ENCODE measurements at regions not wholly inside any gene's neighbourhood (a gene's known extent, or its start where the extent isn't known, plus 50 kb on each side); places are given as distances from the start of the nearest gene placed in this dataset.
"Not testable (repeated sequence)": the region's sequence is repeated elsewhere in the genome, so short reads cannot be mapped to it uniquely, and the experiment has no call there.

DNA sequence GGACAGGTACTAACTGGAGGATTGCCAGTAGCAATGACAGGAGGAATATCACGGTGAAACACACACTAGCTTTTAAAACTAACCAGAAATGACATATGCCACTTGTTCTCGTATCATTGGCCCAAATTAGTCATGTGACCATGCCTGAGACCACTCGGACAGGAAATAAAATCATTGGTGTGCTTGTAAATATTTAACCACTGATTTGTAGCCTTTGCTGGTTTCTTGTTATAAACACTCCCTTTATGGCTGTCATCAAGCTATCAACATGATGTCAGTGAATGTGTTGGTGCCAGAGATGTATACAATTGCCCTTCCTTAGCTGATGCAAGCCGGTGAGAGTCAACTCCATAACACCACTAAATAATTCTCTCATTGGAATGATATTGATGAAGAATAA lies 123.7 kb upstream of the ANKH start:
- in situ Hi-C loops (cut with MboI) = no loop called here
- DNase-seq = no peak
- Histone ChIP-seq H3K79me2 (ENCODE audit: insufficient read depth) (no peaks in the 10 kb centered on the region), H3K27ac (no peak overlapping the region), H4K20me1 (ENCODE audit: insufficient read depth) (no peaks in the 10 kb centered on the region), H3K9me3 (ENCODE audit: low read depth) (no peaks in the 10 kb centered on the region), H3K36me3 (ENCODE audit: low read depth) (no peaks in the 10 kb centered on the region), H2AFZ (no peak overlapping the region), H3K27me3 (replicated peaks; ENCODE audit: insufficient read depth) (no peaks in the 10 kb centered on the region; the same call in 1 of the 2 replicates), H3F3A (ENCODE audit: insufficient read depth) (no peaks in the 10 kb centered on the region), H3K9ac (no peak overlapping the region), H3K4me1 (ENCODE audit: insufficient read depth) (no peaks in the 10 kb centered on the region), H3K9me2 (ENCODE audit: insufficient read depth) (no peaks in the 10 kb centered on the region), H3K4me3 (no peak overlapping the region), H3K4me2 (ENCODE audit: unreplicated experiment) (no peak overlapping the region)
- WGBS, 2 experiments (ENCODE audit: low coverage in 1 of 2, low lambda C conversion rate in 2 of 2, missing lambda C conversion rate in 2 of 2) = 43 to 44% methylated on average over 4 of the region's 4 CpGs
- TF ChIP-seq EZH2 (IDR thresholded peaks at IDR 0.05; ENCODE audit: insufficient read depth, poor library complexity, severe bottlenecking) (no peak), EZH2phosphoT487 (IDR thresholded peaks at IDR 0.05; ENCODE audit: insufficient read depth, low read depth) (no peak)

DNA sequence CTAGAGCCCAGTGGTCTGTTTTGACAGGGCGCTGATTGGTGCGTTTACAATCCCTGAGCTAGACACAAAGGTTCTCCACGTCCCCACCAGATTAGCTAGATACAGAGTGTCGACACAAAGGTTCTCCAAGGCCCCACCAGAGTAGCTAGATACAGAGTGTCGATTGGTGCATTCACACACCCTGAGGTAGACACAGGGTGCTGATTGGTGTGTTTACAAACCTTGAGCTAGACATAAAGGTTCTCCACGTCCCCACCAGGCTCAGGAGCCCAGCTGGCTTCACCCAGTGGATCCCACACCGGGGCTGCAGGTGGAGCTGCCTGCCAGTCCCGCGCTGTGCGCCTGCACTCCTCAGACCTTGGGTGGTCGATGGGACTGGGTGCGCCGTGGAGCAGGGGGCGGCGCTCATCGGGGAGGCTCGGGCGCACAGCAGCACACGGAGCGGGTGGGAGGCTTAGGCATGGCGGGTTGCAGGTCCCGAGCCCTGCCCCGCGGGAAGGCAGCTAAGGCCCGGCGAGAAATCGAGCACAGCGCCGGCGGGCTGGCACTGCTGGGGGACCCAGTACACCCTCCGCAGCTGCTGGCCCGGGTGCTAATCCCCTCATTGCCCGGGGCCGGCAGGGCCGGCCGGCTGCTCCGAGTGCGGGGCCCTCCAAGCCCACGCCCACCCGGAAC lies 122.0 kb upstream of the ANKH start:
- H3K9me2 ChIP-seq (ENCODE audit: insufficient read depth); H4K20me1 ChIP-seq (ENCODE audit: insufficient read depth); H3F3A ChIP-seq (ENCODE audit: insufficient read depth); H3K36me3 ChIP-seq (ENCODE audit: low read depth); in situ Hi-C loops (cut with MboI); H3K27ac ChIP-seq; H3K4me1 ChIP-seq (ENCODE audit: insufficient read depth); H3K9me3 ChIP-seq (ENCODE audit: low read depth); H3K79me2 ChIP-seq (ENCODE audit: insufficient read depth); H3K4me2 ChIP-seq (ENCODE audit: unreplicated experiment); DNase-seq; H3K27me3 ChIP-seq (replicated peaks; ENCODE audit: insufficient read depth): not testable (repeated sequence)
- Histone ChIP-seq H2AFZ (peak overlapping the region; percentile 90), H3K9ac (peak overlapping the region; percentile 79), H3K4me3 (peak overlapping the region; percentile 77)
- WGBS, 2 experiments (ENCODE audit: low coverage in 1 of 2, low lambda C conversion rate in 2 of 2, missing lambda C conversion rate in 2 of 2) = 86 to 88% methylated on average over 26 to 27 of the region's 40 CpGs

DNA sequence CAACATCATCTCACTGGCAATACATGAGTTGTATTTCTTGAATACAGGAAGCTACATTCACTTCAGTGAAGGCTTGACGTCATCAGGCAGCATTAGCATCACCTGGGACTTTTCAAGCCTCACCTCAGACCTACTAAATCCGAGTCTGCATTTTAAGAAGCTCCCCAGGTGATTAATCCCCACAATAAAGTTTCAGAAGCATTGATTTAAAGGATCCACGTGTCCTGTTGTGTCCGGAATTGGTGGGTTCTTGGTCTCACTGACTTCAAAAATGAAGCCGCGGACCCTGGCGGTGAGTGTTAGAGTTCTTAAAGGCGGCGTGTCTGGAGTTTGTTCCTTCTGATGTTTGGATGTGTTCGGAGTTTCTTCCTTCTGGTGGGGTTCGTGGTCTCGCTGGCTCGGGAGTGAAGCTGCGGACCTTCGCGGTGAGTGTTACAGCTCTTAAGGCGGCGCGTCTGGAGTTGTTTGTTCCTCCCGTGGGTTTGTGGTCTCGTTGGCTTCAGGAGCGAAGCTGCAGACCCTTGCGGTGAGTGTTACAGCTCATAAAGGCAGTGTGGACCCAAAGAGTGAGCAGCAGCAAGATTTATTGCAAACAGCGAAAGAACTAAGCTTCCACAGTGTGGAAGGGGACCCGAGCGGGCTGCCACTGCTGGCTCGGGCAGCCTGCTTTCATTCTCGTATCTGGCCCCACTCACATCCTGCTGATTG lies 121.3 kb upstream of the ANKH start:
- 30 to 41% methylated on average over 28 of the region's 28 CpGs for WGBS, 2 experiments (ENCODE audit: low coverage in 1 of 2, low lambda C conversion rate in 2 of 2, missing lambda C conversion rate in 2 of 2)
- peak overlapping the region; percentile 67 for H3K4me2 ChIP-seq (ENCODE audit: unreplicated experiment)
- H3K36me3 ChIP-seq (ENCODE audit: low read depth); H3K4me1 ChIP-seq (ENCODE audit: insufficient read depth); H3F3A ChIP-seq (ENCODE audit: insufficient read depth); in situ Hi-C loops (cut with MboI); H4K20me1 ChIP-seq (ENCODE audit: insufficient read depth); H3K27ac ChIP-seq; H3K79me2 ChIP-seq (ENCODE audit: insufficient read depth); H3K9me2 ChIP-seq (ENCODE audit: insufficient read depth); H3K27me3 ChIP-seq (replicated peaks; ENCODE audit: insufficient read depth); H3K9me3 ChIP-seq (ENCODE audit: low read depth): not testable (repeated sequence)
- peak overlapping the region; percentile 77 for H3K4me3 ChIP-seq
- peak; percentile 50 for DNase-seq
- peak overlapping the region; percentile 79 for H3K9ac ChIP-seq
- peak overlapping the region; percentile 90 for H2AFZ ChIP-seq

DNA sequence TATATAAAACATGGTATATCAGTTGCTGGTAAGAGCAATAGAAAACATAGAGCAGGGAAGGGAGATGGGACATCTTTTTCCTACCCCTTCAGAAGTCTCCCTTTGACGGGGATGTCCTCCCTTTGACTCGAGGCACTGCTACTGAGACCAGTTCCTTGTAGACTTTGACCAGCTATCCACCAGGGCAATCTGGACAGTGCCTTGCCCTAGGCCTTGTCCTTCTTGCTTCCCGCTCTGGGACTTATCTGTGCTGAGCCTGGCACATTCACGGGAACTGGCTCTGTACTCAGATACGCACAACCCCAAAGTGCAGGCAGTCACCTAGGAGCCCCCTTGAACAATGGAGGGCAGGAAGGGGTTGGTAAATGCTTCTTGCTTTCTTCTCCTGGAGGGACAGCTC lies 116.6 kb upstream of the ANKH start:
- no peak overlapping the region for H3K4me2 ChIP-seq (ENCODE audit: unreplicated experiment)
- H3K4me3 ChIP-seq = no peak overlapping the region
- H3K79me2 ChIP-seq (ENCODE audit: insufficient read depth) = no peaks in the 10 kb centered on the region
- no peaks in the 10 kb centered on the region for H3K4me1 ChIP-seq (ENCODE audit: insufficient read depth)
- no peak for DNase-seq
- H3K9ac ChIP-seq = no peak overlapping the region
- H2AFZ ChIP-seq = no peak overlapping the region
- H3K27ac ChIP-seq = no peak overlapping the region
- no peaks in the 10 kb centered on the region for H3F3A ChIP-seq (ENCODE audit: insufficient read depth)
- no peaks in the 10 kb centered on the region for H3K9me3 ChIP-seq (ENCODE audit: low read depth)
- WGBS, 2 experiments (ENCODE audit: low coverage in 1 of 2, low lambda C conversion rate in 2 of 2, missing lambda C conversion rate in 2 of 2) = 74 to 81% methylated on average over 5 of the region's 5 CpGs
- TF ChIP-seq EZH2 (IDR thresholded peaks at IDR 0.05; ENCODE audit: insufficient read depth, poor library complexity, severe bottlenecking) (no peak), EZH2phosphoT487 (IDR thresholded peaks at IDR 0.05; ENCODE audit: insufficient read depth, low read depth) (no peak)
- H4K20me1 ChIP-seq (ENCODE audit: insufficient read depth) = no peaks in the 10 kb centered on the region
- in situ Hi-C loops (cut with MboI) = no loop called here
- no peaks in the 10 kb centered on the region for H3K9me2 ChIP-seq (ENCODE audit: insufficient read depth)
- H3K27me3 ChIP-seq (replicated peaks; ENCODE audit: insufficient read depth) = no peaks in the 10 kb centered on the region
- no peaks in the 10 kb centered on the region for H3K36me3 ChIP-seq (ENCODE audit: low read depth)

DNA sequence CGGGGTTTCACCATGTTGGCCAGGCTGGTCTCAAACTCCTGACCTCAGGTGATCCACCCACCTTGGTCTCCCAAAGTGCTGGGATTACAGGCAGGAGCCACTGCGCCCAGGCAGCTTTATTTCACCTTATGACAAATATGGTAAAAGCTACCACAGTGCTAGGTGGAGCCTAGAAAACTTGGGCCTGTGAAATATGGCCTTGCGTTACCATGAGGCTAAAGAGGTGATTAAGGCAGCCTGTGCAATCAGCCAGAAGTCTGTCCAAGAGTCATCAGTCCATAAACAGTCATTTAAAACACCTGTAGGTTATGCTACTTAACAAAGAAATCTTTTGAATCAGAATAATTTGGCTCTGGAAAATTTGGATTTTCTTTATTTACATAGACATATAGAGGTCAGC lies 114.8 kb upstream of the ANKH start:
- no peak overlapping the region for H3K9ac ChIP-seq
- H3K79me2 ChIP-seq (ENCODE audit: insufficient read depth) = no peaks in the 10 kb centered on the region
- H3K36me3 ChIP-seq (ENCODE audit: low read depth) = no peaks in the 10 kb centered on the region
- no peaks in the 10 kb centered on the region for H3K27me3 ChIP-seq (replicated peaks; ENCODE audit: insufficient read depth)
- TF ChIP-seq EZH2phosphoT487 (IDR thresholded peaks at IDR 0.05; ENCODE audit: insufficient read depth, low read depth) (no peak), EZH2 (IDR thresholded peaks at IDR 0.05; ENCODE audit: insufficient read depth, poor library complexity, severe bottlenecking) (no peak)
- no peaks in the 10 kb centered on the region for H3K9me2 ChIP-seq (ENCODE audit: insufficient read depth)
- no peaks in the 10 kb centered on the region for H3K4me1 ChIP-seq (ENCODE audit: insufficient read depth)
- H3K9me3 ChIP-seq (ENCODE audit: low read depth) = no peaks in the 10 kb centered on the region
- no peak overlapping the region for H3K4me3 ChIP-seq
- 87 to 88% methylated on average over 3 of the region's 3 CpGs for WGBS, 2 experiments (ENCODE audit: low coverage in 1 of 2, low lambda C conversion rate in 2 of 2, missing lambda C conversion rate in 2 of 2)
- in situ Hi-C loops (cut with MboI) = no loop called here
- no peaks in the 10 kb centered on the region for H3F3A ChIP-seq (ENCODE audit: insufficient read depth)
- DNase-seq = no peak
- no peaks in the 10 kb centered on the region for H4K20me1 ChIP-seq (ENCODE audit: insufficient read depth)
- no peak overlapping the region for H3K4me2 ChIP-seq (ENCODE audit: unreplicated experiment)
- H3K27ac ChIP-seq = no peak overlapping the region
- no peak overlapping the region for H2AFZ ChIP-seq
